ENCODE measurements at regions not wholly inside any gene's neighbourhood (a gene's known extent, or its start where the extent isn't known, plus 50 kb on each side); places are given as distances from the start of the nearest gene placed in this dataset.

DNA sequence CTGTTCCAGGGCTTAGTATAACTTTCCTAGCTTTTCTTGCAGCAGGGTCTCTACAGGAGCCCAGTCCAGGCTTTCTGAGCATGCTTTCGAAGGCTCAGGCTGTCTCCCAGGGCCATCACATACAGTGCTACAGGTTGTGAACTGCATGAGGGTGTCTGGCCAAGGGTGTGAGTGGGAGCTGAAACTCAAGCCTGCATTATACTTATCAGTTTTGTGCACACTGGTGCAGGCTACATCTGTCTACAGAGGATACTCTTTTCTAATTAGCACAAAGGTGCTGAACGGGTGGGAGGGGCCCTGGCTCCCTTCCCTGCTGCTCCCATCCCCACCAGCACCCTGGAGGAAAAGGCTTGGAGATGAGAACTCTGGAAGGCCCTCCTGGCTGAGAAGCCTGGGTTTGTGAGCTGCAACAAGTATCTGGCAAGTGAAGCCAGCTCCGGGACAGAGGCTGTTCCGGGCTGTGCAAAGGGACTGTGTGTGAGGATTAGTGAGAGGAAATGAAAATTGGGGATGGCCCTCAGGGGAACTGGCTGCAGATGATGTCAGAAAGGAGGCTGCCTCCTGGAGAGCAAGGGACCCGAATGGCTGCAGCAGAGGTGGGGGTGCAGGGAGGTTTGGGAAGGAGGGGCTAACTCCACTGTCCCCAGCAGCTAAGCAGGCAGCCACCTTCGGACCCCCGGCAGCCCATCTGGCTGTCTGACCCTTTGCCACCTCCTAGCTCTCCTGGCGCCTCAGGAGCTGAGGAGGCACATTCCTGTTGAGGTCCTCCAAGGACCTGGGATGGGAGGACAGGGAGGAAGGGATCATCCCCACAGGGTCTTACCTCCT, 68.5 kb downstream of the EFNB1 start:
- DNase-seq (no peak), ATAC-seq (ENCODE audit: poor library complexity) (no peak)
- intact Hi-C loops (cut with DNase I), result loop anchor here (10.0 kb wide), 2 partner anchors 63 to 97 kb away; no protein-coding TSS in a partner anchor

DNA sequence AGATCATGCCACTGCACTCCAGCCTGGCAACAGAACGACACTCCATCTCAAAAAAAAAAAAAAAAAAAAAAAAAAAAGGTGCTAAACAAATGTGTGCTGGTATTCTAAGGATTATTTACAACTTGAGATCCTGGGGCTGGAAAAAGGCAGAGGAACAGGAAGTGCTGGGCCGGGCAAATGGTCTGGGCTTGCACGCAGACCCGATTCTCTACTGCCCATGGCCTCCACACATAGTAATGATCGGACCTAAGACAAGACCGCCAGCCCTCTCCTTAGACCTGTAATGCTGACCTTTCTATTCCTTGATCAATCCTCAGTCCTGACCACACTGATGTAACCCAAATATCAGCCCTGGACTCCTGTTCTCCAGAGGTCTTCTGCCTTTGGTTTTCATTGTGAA, 67.8 kb downstream of the EFNB1 start:
- ATAC-seq (ENCODE audit: poor library complexity) (no peak), DNase-seq (no peak)
- intact Hi-C loops (cut with DNase I), result loop anchor here (10.0 kb wide), 2 partner anchors 62 to 98 kb away; no protein-coding TSS in a partner anchor

DNA sequence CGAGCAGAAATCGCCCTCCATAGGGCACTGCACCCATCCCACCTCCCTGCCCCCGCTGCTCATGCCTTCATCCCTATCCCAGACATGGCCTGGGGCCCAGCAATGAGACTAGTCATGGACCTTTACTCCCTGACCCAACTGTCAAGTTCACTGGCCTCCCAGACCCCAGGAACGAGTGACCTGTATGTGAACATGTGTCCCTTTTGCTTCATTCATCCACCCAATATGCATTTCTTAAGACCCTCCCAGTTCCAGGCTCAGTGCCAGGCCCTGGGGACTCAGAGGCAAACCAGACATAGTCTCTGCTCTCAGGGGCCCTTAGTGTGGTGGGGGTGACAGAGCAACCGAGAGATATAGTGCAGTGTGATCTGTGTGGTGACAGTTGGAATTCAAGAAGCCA, 67.0 kb downstream of the EFNB1 start:
- no peak for ATAC-seq (ENCODE audit: poor library complexity)
- intact Hi-C loops (cut with DNase I), result loop anchor here (10.0 kb wide), 2 partner anchors 61 to 99 kb away; no protein-coding TSS in a partner anchor
- DNase-seq, result no peak

DNA sequence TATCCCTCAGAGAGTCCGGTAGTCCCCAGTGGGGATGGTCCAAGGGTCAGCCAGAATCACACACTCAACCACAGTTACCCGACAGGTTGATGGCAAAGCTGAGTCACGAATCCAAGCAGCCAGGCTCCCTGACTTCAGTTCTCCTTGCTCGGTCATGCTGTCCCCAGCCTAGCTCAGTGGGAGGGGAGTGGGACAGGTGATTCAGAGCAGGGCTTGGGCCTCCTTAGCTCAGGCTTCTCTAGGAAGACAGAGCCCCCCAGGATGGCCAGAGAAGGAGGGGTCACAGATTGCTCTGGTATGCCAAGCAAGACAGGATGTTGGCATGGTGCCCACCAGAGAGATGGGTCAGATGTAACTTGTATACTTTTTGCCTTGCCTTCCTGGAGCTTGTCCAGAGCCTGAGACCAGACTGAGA, 66.5 kb downstream of the EFNB1 start:
- peak; percentile 62 for DNase-seq
- ATAC-seq (ENCODE audit: poor library complexity), result peak; percentile 60
- intact Hi-C loops (cut with DNase I), result loop anchor here (10.0 kb wide), 2 partner anchors 61 to 99 kb away; no protein-coding TSS in a partner anchor

- intact Hi-C loops (cut with DNase I), result loop anchor here (10.0 kb wide), 2 partner anchors 60 to 100 kb away; no protein-coding TSS in a partner anchor
- ATAC-seq (ENCODE audit: poor library complexity), result peak; percentile 87
- peak; percentile 80 for DNase-seq
Observed at GRCh38 chrX:68894513-68895340, 65.9 kb downstream of the EFNB1 start.

- intact Hi-C loops (cut with DNase I), result loop anchor here (10.0 kb wide), 2 partner anchors 59 to 101 kb away; no protein-coding TSS in a partner anchor
Observed at GRCh38 chrX:68894142-68894512, 65.3 kb downstream of the EFNB1 start.

GRCh38 chrX:68892651-68893050, 63.8 kb downstream of the EFNB1 start:
- no peak for ATAC-seq (ENCODE audit: poor library complexity)
- intact Hi-C loops (cut with DNase I), result loop anchor here (10.0 kb wide), 2 partner anchors 58 to 102 kb away; no protein-coding TSS in a partner anchor
- DNase-seq, result no peak

More at GRCh38 chrX:68894142-68894512, 65.3 kb downstream of the EFNB1 start:
- ATAC-seq (ENCODE audit: poor library complexity), result peak; percentile 56
- peak; percentile 49 for DNase-seq

- no peak for DNase-seq
- ATAC-seq (ENCODE audit: poor library complexity), result no peak
- intact Hi-C loops (cut with DNase I), result loop anchor here (10.0 kb wide), 2 partner anchors 57 to 103 kb away; no protein-coding TSS in a partner anchor
Observed at GRCh38 chrX:68892134-68892533, 63.3 kb downstream of the EFNB1 start.

All from Right ventricle myocardium superior (tissue), 1 donor.